SU-DHL-6 (cell line): ENCODE measurements at regions not wholly inside any gene's neighbourhood (a gene's known extent, or its start where the extent isn't known, plus 50 kb on each side); places are given as distances from the start of the nearest gene placed in this dataset.

Experiments used
- H2AFZ ChIP-seq: fragments of 200-600 bp; sonication (generic); 2 replicates; pipeline ENCODE4 v1.6.1; 2014; ENCODE audit warnings: low read depth, mild to moderate bottlenecking, moderate library complexity, mixed read lengths, antibody characterized with exemption, low read length; ENCODE audit not compliant: severe bottlenecking
- H3F3A ChIP-seq: fragments of 200-600 bp; shearing (Covaris generic); 2 replicates; pipeline ENCODE4 v1.6.0; 2016; ENCODE audit warnings: antibody characterized with exemption, mild to moderate bottlenecking; ENCODE audit not compliant: insufficient read depth
- H3K27ac ChIP-seq: fragments of 200-600 bp; sonication (generic); 2 replicates; pipeline ENCODE4 v1.5.1; 2016; ENCODE audit warnings: low read depth, mild to moderate bottlenecking, low read length, moderate library complexity, mixed read lengths
- H3K27me3 ChIP-seq: fragments of 200-600 bp; sonication (generic), shearing (Covaris generic); 2 replicates; pipeline ENCODE4 v1.6.0; 2014; ENCODE audit warnings: mild to moderate bottlenecking, low read length
- H3K36me3 ChIP-seq: fragments of 200-600 bp; sonication (generic); 2 replicates; pipeline ENCODE4 v1.6.1; 2014; ENCODE audit warnings: mild to moderate bottlenecking, low read length, mixed read lengths
- H3K4me2 ChIP-seq: fragments of 300-600, 200-600 bp; shearing (Covaris generic), sonication (generic); 2 replicates; pipeline ENCODE4 v1.6.0; 2014; ENCODE audit warnings: low read length, low read depth, mild to moderate bottlenecking; ENCODE audit not compliant: poor library complexity, severe bottlenecking
- H3K4me3 ChIP-seq: fragments of 200-600 bp; sonication (generic); 2 replicates; pipeline ENCODE4 v1.5.1; 2014; ENCODE audit warnings: antibody characterized with exemption, low read length, mild to moderate bottlenecking, mixed read lengths; ENCODE audit not compliant: insufficient read depth, poor library complexity, severe bottlenecking
- H3K79me2 ChIP-seq: fragments of 200-600 bp; sonication (generic); 2 replicates; pipeline ENCODE4 v1.6.1; 2014; ENCODE audit warnings: mild to moderate bottlenecking, low read length, moderate library complexity; ENCODE audit not compliant: insufficient read depth
- H3K9ac ChIP-seq: fragments of 200-600 bp; sonication (generic); 2 replicates; pipeline ENCODE4 v1.7.0; 2014; ENCODE audit warnings: mild to moderate bottlenecking, low read length
- H3K9me2 ChIP-seq: fragments of 200-600 bp; sonication (generic); replicated peaks from 2 replicates; pipeline ENCODE4 v1.6.1; 2014; ENCODE audit warnings: low read length; ENCODE audit not compliant: insufficient read depth
- H3K9me3 ChIP-seq: fragments of 200-600 bp; sonication (generic); 2 replicates; pipeline ENCODE4 v1.6.1; 2014; ENCODE audit warnings: low read length, mixed read lengths; ENCODE audit not compliant: insufficient read depth
- H4K20me1 ChIP-seq: fragments of 200-600 bp; sonication (generic); 2 replicates; pipeline ENCODE4 v1.6.1; 2014; ENCODE audit warnings: low read depth, mild to moderate bottlenecking, antibody characterized with exemption, low read length, moderate library complexity, mixed read lengths
- EZH2phosphoT487 ChIP-seq: fragments of 200-600 bp; sonication (generic), shearing (Covaris generic); conservative IDR thresholded peaks from 2 replicates; pipeline ENCODE4 v1.6.1; 2018; ENCODE audit warnings: mild to moderate bottlenecking, antibody characterized with exemption, low read length, moderate library complexity, mixed read lengths
- TF ChIP-seq, protein P1 (sequence below): fragments of 200-600 bp; sonication (generic); IDR thresholded peaks from one replicate; pipeline ENCODE4 v1.5.1; 2017; ENCODE audit warnings: antibody characterized with exemption, mild to moderate bottlenecking, low read length, moderate library complexity; ENCODE audit not compliant: insufficient read depth, poor library complexity, severe bottlenecking

- H3K27me3 ChIP-seq = no peaks in the 10 kb centered on the region
- H3K4me2 ChIP-seq = no peak overlapping the region
Observed at GRCh38 chr4:138935135-138935807, 80.3 kb upstream of the NOCT start.

DNA sequence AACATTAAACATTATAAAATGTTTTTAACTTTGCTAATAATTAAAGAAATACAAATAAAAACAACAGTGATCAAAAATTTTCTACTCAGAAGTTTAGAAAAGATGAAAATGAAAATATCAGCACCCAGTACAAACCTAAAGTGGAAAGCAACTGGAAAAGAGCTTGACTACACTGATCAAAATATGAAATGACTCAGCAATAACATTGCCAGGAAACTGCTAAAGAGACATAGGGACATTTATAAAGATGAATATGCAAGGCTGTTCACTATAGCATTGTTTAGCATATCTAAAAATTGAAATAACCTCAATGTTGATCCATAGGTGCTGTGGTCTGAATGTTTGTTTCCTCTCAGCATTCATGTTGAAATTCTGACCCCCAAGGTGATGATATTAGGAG is 88.5 kb upstream of the NOCT start:
- no peaks in the 10 kb centered on the region for H4K20me1 ChIP-seq
- H3K9me2 ChIP-seq = no peaks in the 10 kb centered on the region
- TF ChIP-seq, protein P1, sequence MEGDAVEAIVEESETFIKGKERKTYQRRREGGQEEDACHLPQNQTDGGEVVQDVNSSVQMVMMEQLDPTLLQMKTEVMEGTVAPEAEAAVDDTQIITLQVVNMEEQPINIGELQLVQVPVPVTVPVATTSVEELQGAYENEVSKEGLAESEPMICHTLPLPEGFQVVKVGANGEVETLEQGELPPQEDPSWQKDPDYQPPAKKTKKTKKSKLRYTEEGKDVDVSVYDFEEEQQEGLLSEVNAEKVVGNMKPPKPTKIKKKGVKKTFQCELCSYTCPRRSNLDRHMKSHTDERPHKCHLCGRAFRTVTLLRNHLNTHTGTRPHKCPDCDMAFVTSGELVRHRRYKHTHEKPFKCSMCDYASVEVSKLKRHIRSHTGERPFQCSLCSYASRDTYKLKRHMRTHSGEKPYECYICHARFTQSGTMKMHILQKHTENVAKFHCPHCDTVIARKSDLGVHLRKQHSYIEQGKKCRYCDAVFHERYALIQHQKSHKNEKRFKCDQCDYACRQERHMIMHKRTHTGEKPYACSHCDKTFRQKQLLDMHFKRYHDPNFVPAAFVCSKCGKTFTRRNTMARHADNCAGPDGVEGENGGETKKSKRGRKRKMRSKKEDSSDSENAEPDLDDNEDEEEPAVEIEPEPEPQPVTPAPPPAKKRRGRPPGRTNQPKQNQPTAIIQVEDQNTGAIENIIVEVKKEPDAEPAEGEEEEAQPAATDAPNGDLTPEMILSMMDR = no peak
- TF ChIP-seq EZH2phosphoT487 = no peak
- no peak overlapping the region for H3K9ac ChIP-seq
- H3K36me3 ChIP-seq = no peaks in the 10 kb centered on the region
- no peaks in the 10 kb centered on the region for H3F3A ChIP-seq
- no peaks in the 10 kb centered on the region for H3K27me3 ChIP-seq
- no peaks in the 10 kb centered on the region for H3K79me2 ChIP-seq
- no peak overlapping the region for H2AFZ ChIP-seq
- no peaks in the 10 kb centered on the region for H3K9me3 ChIP-seq
- H3K4me3 ChIP-seq = no peak overlapping the region
- no peak overlapping the region for H3K27ac ChIP-seq
- no peak overlapping the region for H3K4me2 ChIP-seq

More at GRCh38 chr4:138935135-138935807, 80.3 kb upstream of the NOCT start:
- no peak overlapping the region for H3K27ac ChIP-seq
- no peaks in the 10 kb centered on the region for H3F3A ChIP-seq
- H3K36me3 ChIP-seq = no peaks in the 10 kb centered on the region
- no peak for TF ChIP-seq EZH2phosphoT487
- TF ChIP-seq, protein P1 = no peak
- H3K9me2 ChIP-seq = no peaks in the 10 kb centered on the region
- H3K79me2 ChIP-seq = no peaks in the 10 kb centered on the region
- H3K9me3 ChIP-seq = no peaks in the 10 kb centered on the region
- H3K9ac ChIP-seq = no peak overlapping the region
- H3K4me3 ChIP-seq = no peak overlapping the region
- no peaks in the 10 kb centered on the region for H4K20me1 ChIP-seq
- H2AFZ ChIP-seq = no peak overlapping the region

- H2AFZ ChIP-seq = no peak overlapping the region
- no peaks in the 10 kb centered on the region for H4K20me1 ChIP-seq
- H3K9me3 ChIP-seq = no peaks in the 10 kb centered on the region
- no peak overlapping the region for H3K27ac ChIP-seq
- H3K36me3 ChIP-seq = no peaks in the 10 kb centered on the region
- no peaks in the 10 kb centered on the region for H3K79me2 ChIP-seq
- H3K9ac ChIP-seq = no peak overlapping the region
- no peak overlapping the region for H3K4me3 ChIP-seq
- no peaks in the 10 kb centered on the region for H3K27me3 ChIP-seq
- no peak overlapping the region for H3K4me2 ChIP-seq
- TF ChIP-seq, protein P1 = no peak
- no peak for TF ChIP-seq EZH2phosphoT487
- no peaks in the 10 kb centered on the region for H3F3A ChIP-seq
- no peaks in the 10 kb centered on the region for H3K9me2 ChIP-seq
Observed at GRCh38 chr4:138925495-138925894, 90.1 kb upstream of the NOCT start.
